VCaP (cell line): ENCODE measurements at regions not wholly inside any gene's neighbourhood (a gene's known extent, or its start where the extent isn't known, plus 50 kb on each side); places are given as distances from the start of the nearest gene placed in this dataset.

ENCODE experiments used
- H3K27ac ChIP-seq: fragments of 450-650 bp; 2 replicates; pipeline ENCODE4 v1.5.1; 2017
- CTCF ChIP-seq: fragments of 450-650 bp; conservative IDR thresholded peaks from 2 replicates; pipeline ENCODE4 v1.5.1; 2017; ENCODE audit warnings: mild to moderate bottlenecking, moderate library complexity

DNA sequence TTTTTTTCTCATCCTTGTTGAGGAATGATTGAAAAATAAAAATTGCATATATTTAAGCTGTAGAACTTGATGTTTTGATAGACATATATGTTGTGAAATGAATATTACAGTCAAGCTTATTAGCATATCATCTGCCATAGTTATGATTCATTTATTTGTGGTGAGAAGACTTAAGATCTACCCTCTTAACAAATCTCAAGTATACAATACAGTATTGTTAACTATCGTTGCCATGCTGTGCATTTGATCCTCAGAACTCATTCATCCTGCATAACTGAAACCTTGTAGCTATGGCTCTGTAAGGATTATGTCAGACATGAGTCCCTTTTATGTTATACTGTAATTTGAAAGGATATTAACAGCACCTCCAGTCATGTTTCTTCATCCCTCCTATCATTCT, 2045.3 kb downstream of the ARAP2 start:
- TF ChIP-seq CTCF: no peak
- no peak overlapping the region for H3K27ac ChIP-seq

DNA sequence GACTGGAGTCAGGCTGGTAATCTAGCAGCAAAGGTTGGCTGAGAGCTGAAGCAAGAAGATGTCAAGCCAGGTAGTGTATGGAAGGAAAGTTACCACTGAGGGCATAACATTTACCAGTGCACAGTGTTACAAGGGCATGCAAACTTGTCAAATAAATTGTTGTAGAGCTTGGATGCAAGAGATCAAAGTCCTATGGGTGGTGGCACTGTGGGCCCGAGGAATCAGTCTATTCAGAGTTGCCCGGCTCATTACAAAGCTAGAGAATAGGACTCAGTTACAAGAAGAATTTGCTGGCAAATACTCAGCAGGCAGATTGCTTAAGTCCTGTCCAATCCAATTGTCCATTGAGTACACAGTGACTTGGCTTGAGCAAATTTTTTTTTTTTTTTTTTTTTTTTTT, 2043.8 kb downstream of the ARAP2 start:
- no peak overlapping the region for H3K27ac ChIP-seq
- TF ChIP-seq CTCF: no peak

- no peak overlapping the region for H3K27ac ChIP-seq
- TF ChIP-seq CTCF: no peak
Observed at GRCh38 chr4:34202154-34202553, 2042.2 kb downstream of the ARAP2 start.

DNA sequence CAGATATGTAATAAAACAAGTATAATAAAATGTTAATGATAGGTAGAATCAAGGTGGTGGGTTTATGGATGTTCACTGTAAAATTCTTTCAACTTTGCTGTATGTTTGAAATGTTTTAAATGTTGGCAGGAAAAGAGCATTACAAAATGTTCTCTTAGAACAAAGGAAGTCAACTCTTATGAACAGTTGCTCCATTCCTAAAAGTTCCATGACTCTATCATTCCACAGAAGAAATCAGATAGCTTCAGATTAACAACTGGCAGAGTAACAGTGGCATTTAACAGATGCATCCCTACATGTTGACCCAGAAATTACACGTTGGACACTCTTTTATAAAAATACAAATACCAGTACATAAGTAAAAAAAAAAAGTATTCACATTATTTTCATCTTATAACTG, 2023.7 kb downstream of the ARAP2 start:
- no peak overlapping the region for H3K27ac ChIP-seq
- TF ChIP-seq CTCF: no peak

DNA sequence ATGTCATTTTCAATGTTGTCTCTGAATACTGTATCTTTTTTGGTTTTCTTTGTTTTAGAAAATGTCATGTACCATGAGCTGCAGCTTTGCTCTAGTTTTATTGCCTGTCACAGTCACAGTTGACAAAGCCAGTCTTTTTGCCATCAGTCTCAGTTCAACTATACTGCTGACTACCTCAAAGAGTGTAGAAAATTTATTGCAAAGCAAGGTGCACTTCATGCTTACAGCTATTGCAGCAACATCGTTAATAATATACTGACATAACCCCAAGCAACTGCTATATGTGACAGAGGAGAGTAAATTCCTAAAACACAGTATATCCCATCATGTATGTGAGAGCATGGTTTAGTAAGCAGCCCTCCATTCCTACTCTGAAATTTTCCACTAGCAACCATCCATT, 2022.3 kb downstream of the ARAP2 start:
- TF ChIP-seq CTCF: no peak

DNA sequence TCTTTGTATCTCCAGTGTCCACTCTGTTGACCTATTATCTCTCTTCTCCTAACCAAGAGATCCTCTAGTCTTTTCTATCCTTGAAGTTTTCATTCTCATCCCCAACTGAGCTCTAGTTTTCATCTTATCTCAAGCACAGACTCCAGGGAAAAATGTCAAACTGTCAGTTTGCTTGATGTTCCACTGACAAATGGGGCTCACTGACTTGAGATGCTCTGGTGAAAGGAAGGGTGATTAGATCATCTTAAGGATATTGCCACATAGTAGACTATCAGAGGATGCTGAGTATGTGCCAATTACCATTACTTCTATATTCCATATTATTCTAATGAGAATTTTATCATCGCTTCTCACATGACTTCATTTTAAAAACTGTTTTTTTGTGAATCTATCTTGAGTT, 2008.2 kb downstream of the ARAP2 start:
- H3K27ac ChIP-seq: no peak overlapping the region
- no peak for TF ChIP-seq CTCF

More for the DNA sequence above, 2022.3 kb downstream of the ARAP2 start:
- H3K27ac ChIP-seq: no peak overlapping the region

- no peak for TF ChIP-seq CTCF
- H3K27ac ChIP-seq: no peak overlapping the region
Observed at GRCh38 chr4:34245276-34245675, 1999.0 kb downstream of the ARAP2 start.

DNA sequence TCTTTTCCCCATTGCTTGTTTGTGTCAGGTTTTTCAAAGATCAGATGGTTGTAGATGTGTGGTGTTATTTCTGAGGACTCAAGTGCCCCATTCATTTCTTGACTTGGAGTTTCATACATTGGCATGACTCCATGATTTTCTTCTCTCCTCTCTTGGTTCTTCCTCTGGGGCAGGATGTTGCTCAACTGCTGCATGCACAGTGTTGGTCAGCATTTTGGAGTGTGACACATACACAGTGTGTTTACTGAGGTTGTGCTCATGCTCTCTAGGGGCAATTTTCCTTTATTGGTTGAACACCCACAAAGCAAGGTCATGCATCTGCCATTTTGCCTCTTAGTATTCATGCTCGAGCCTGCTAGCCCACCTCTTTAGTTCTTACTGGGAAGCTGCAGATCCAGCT, 1993.8 kb downstream of the ARAP2 start:
- TF ChIP-seq CTCF: no peak
- H3K27ac ChIP-seq: no peak overlapping the region
